ENCODE measurements at regions not wholly inside any gene's neighbourhood (a gene's known extent, or its start where the extent isn't known, plus 50 kb on each side); places are given as distances from the start of the nearest gene placed in this dataset.

DNA sequence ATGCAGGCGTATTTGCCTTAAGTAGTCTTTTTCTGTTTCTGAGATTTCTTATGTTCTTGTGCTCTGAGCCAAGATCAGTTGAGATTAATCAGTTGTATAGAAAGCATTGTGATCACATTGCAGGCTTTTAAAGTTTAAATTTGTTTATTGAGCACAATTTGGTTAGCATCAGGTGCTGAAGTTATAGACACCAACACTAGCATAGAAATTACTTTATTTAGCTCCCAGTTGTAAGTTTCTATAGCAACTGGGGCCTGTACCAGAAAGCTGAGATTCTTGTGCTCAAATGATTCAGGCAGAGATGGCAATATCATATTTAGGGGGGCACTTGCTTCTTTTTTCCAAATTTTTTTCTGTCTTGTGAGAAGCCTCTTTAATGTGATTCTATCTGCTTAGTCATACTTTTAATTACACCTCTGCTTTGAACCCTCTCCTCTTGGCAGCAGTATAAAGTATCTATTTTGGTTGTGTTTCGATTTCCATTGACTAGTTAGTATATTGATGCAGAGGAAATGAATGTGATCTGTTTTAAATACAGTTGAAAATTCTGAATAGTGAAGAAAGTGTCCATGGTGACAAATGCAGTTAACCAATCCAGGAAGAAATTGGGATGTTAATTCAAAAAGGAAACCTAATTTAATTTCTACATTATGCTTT is 241.7 kb upstream of the GBE1 start:
- TF ChIP-seq TARDBP (IDR thresholded peaks at IDR 0.05) = no peak
- no peak for TF ChIP-seq NFRKB (IDR thresholded peaks at IDR 0.05)
- TF ChIP-seq FOXM1 (IDR thresholded peaks at IDR 0.05; ENCODE audit: borderline replicate concordance) = no peak
- no peak for TF ChIP-seq SP1 (IDR thresholded peaks at IDR 0.05)
- TF ChIP-seq FOXA1 (IDR thresholded peaks at IDR 0.05) = no peak

All from HEK293T (cell line).